ENCODE measurements at regions not wholly inside any gene's neighbourhood (a gene's known extent, or its start where the extent isn't known, plus 50 kb on each side); places are given as distances from the start of the nearest gene placed in this dataset.

- DNase-seq, result peak in 3 of 6 experiments; percentile 12 to 43 (median 27)
Observed at GRCh38 chr20:8073024-8073832, 53.7 kb upstream of the TMX4 start.

- no peak for DNase-seq
Observed at GRCh38 chr20:8074931-8075330, 55.4 kb upstream of the TMX4 start.

- DNase-seq, result no peak
Observed at GRCh38 chr20:8076306-8077136, 55.5 kb upstream of the PLCB1 start.

- no peak for DNase-seq
Observed at GRCh38 chr20:8077137-8077466, 55.0 kb upstream of the PLCB1 start.

- DNase-seq, result no peak
Observed at GRCh38 chr20:8078528-8078914, 53.5 kb upstream of the PLCB1 start.

- no peak for DNase-seq
Observed at GRCh38 chr20:8079976-8080375, 52.1 kb upstream of the PLCB1 start.

GRCh38 chr20:8082025-8082424, 50.0 kb upstream of the PLCB1 start:
- no peak for DNase-seq

Measured in stimulated activated naive CD4-positive, alpha-beta T cell (primary cell).